Lower leg skin (tissue), 4 donors: ENCODE measurements at regions not wholly inside any gene's neighbourhood (a gene's known extent, or its start where the extent isn't known, plus 50 kb on each side); places are given as distances from the start of the nearest gene placed in this dataset.

ENCODE experiments used
- DNase-seq, 2 donors: peaks; one replicate each; pipeline ENCODE4 v3.0.0-alpha.2; 2019; ENCODE audit warnings: low spot score in 2 of 2
- H3K4me3 ChIP-seq: fragments of 200-600 bp; sonication (generic); 2 replicates; pipeline ENCODE4 v1.5.1; 2017; ENCODE audit warnings: mild to moderate bottlenecking, low read depth; ENCODE audit not compliant: poor library complexity, severe bottlenecking
- CTCF ChIP-seq, 3 donors: fragments of 450-650 bp; IDR thresholded peaks; one replicate each; pipeline ENCODE4 v1.5.1; 2016; ENCODE audit warnings: antibody characterized with exemption in 3 of 3, mild to moderate bottlenecking in 3 of 3, moderate library complexity in 2 of 3
- POLR2A ChIP-seq, 2 donors: fragments of 450-650 bp; IDR thresholded peaks; one replicate each; pipeline ENCODE4 v1.6.1; 2016 to 2017; ENCODE audit warnings: antibody characterized with exemption in 2 of 2, mild to moderate bottlenecking in 1 of 2, moderate library complexity in 1 of 2
- WGBS, 2 donors: methylation state at CpG; one replicate each; pipeline ENCODE4 v1.1.5; 2018; 5-methylcytosine and 5-hydroxymethylcytosine counted together
- intact Hi-C: fragments of 100-400 bp; cut with DNase I; formaldehyde crosslinking; loops from one replicate; pipeline ENCODE4 v1.15.0; 2023; ENCODE audit warnings: low total_unique reads

- TF ChIP-seq CTCF (IDR thresholded peaks at IDR 0.05) (no peak), POLR2A (IDR thresholded peaks at IDR 0.05) (no peak)
- WGBS, 2 donors: 70 to 73% methylated on average over 4 of the region's 4 CpGs
Measured at GRCh38 chr19:28847468-28847867, 365.5 kb downstream of the UQCRFS1 start.

GRCh38 chr19:28846094-28846812 lies 366.7 kb downstream of the UQCRFS1 start:
- TF ChIP-seq CTCF (IDR thresholded peaks at IDR 0.05): no peak
- DNase-seq: no peak
- H3K4me3 ChIP-seq: no peak overlapping the region
- intact Hi-C loops: no loop called here
- WGBS, 2 donors: 91 to 93% methylated on average over 4 of the region's 4 CpGs

More at GRCh38 chr19:28847468-28847867, 365.5 kb downstream of the UQCRFS1 start:
- intact Hi-C loops: no loop called here
- peak in 1 of 2 donors; percentile 42 for DNase-seq
- H3K4me3 ChIP-seq: no peak overlapping the region

- TF ChIP-seq CTCF (IDR thresholded peaks at IDR 0.05): no peak
- no peak for TF ChIP-seq POLR2A (IDR thresholded peaks at IDR 0.05)
- WGBS, 2 donors: 65 to 68% methylated on average over 6 of the region's 6 CpGs
- H3K4me3 ChIP-seq: no peak overlapping the region
- intact Hi-C loops: no loop called here
- DNase-seq: no peak
Measured at GRCh38 chr19:28843761-28844492, 369.0 kb downstream of the UQCRFS1 start.

- WGBS, 2 donors: 91 to 92% methylated on average over 3 of the region's 3 CpGs
- no peak for TF ChIP-seq POLR2A (IDR thresholded peaks at IDR 0.05)
- TF ChIP-seq CTCF (IDR thresholded peaks at IDR 0.05): no peak
- H3K4me3 ChIP-seq: no peak overlapping the region
- intact Hi-C loops: no loop called here
- DNase-seq: no peak
Measured at GRCh38 chr19:28841531-28841930, 371.4 kb downstream of the UQCRFS1 start.

GRCh38 chr19:28840891-28841290 lies 372.1 kb downstream of the UQCRFS1 start:
- 83 to 85% methylated on average over 2 of the region's 2 CpGs for WGBS, 2 donors
- intact Hi-C loops: no loop called here
- no peak for DNase-seq
- no peak overlapping the region for H3K4me3 ChIP-seq
- TF ChIP-seq CTCF (IDR thresholded peaks at IDR 0.05) (no peak), POLR2A (IDR thresholded peaks at IDR 0.05) (no peak)
